ENCODE measurements at regions not wholly inside any gene's neighbourhood (a gene's known extent, or its start where the extent isn't known, plus 50 kb on each side); places are given as distances from the start of the nearest gene placed in this dataset.

DNA sequence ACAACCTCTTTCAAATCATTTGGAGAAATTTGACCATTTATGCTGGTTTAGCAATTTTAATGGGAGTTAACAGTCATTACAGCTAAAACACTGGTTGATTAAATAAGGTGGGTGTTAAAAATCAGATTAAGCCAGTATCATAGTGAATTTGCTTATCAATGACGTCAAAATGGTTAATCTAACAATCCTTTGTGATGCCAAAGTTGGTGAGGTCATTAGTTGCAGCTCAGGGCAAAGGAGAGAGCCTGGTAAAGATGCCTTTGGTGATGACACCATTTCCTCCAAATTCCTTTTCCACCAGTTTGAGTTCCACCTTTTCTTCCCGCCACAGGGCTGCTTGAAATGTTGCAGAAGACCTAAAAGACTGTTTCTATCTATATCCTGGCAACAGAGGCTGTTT lies 757.1 kb upstream of the PIK3C3 start:
- Histone ChIP-seq H3K27me3 (no peaks in the 10 kb centered on the region), H3K27ac (no peak overlapping the region), H3K36me3 (no peaks in the 10 kb centered on the region), H3K4me3 (no peak overlapping the region), H3K4me1 (no peaks in the 10 kb centered on the region), H3K9me3 (peaks cover 0 to 20% (median 8%) of the 10 kb centered on the region in 12 donors)
- intact Hi-C loops (cut with DNase I), result no loop called here
- DNase-seq (no peak), ATAC-seq (no peak)
- no peak for TF ChIP-seq POLR2A (IDR thresholded peaks at IDR 0.05)
- TF ChIP-seq, protein P1, sequence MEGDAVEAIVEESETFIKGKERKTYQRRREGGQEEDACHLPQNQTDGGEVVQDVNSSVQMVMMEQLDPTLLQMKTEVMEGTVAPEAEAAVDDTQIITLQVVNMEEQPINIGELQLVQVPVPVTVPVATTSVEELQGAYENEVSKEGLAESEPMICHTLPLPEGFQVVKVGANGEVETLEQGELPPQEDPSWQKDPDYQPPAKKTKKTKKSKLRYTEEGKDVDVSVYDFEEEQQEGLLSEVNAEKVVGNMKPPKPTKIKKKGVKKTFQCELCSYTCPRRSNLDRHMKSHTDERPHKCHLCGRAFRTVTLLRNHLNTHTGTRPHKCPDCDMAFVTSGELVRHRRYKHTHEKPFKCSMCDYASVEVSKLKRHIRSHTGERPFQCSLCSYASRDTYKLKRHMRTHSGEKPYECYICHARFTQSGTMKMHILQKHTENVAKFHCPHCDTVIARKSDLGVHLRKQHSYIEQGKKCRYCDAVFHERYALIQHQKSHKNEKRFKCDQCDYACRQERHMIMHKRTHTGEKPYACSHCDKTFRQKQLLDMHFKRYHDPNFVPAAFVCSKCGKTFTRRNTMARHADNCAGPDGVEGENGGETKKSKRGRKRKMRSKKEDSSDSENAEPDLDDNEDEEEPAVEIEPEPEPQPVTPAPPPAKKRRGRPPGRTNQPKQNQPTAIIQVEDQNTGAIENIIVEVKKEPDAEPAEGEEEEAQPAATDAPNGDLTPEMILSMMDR (IDR thresholded peaks at IDR 0.05), result no peak
- 83 to 87% (median 85%) methylated on average over 2 of the region's 2 CpGs for WGBS, 4 donors

DNA sequence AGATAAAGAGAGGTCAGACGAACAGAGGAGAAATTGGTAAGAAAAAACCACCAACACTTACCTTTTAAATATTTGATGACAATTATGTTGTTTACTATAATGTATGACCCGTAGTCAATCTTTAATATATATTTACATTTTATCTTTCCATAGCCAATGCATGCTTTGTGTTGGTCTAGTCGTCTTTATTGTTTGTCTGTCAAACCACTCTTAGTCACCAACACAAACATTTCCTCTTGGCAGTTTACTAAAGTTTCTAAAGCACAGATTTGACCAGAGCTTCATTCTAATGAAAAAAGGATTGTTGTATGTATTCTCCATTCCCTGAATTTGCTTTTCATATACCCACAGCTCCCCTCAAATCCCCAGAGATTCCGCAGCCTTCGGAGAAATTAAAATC lies 784.7 kb upstream of the PIK3C3 start:
- Histone ChIP-seq H3K9me3 (no peaks in the 10 kb centered on the region), H3K36me3 (no peaks in the 10 kb centered on the region), H3K4me3 (no peak overlapping the region), H3K27ac (no peak overlapping the region), H3K4me1 (no peaks in the 10 kb centered on the region), H3K27me3 (no peaks in the 10 kb centered on the region)
- 66 to 71% (median 69%) methylated on average over 5 of the region's 5 CpGs for WGBS, 4 donors
- DNase-seq (no peak), ATAC-seq (no peak)
- TF ChIP-seq, protein P1 (IDR thresholded peaks at IDR 0.05), result no peak
- TF ChIP-seq POLR2A (IDR thresholded peaks at IDR 0.05), result no peak
- intact Hi-C loops (cut with DNase I), result no loop called here

DNA sequence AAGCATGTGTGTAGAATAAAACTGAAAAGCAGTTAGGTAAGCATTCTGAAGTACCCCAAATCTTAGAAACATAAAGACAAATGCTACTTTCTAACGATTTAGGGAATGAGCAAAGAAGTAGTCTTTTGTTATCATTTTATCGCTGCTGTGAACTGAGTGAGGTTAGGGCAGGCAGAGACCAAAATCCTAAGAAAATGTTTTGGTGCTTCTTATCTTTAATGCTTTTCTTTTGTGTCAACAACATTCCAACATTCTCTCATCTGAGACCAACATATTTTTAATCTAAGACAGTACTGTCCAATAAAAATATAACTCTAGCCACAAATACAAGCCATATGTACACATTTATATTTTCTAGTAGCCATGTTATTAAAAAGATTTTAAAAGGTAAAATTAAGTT lies 789.4 kb upstream of the PIK3C3 start:
- Histone ChIP-seq H3K4me1 (no peaks in the 10 kb centered on the region), H3K9me3 (no peaks in the 10 kb centered on the region), H3K27me3 (no peaks in the 10 kb centered on the region), H3K4me3 (no peak overlapping the region), H3K36me3 (no peaks in the 10 kb centered on the region), H3K27ac (no peak overlapping the region)
- DNase-seq (no peak), ATAC-seq (no peak)
- WGBS, 4 donors, result 52 to 69% (median 64%) methylated on average over 2 of the region's 2 CpGs
- no peak for TF ChIP-seq POLR2A (IDR thresholded peaks at IDR 0.05)
- TF ChIP-seq, protein P1 (IDR thresholded peaks at IDR 0.05), result no peak
- intact Hi-C loops (cut with DNase I), result no loop called here

DNA sequence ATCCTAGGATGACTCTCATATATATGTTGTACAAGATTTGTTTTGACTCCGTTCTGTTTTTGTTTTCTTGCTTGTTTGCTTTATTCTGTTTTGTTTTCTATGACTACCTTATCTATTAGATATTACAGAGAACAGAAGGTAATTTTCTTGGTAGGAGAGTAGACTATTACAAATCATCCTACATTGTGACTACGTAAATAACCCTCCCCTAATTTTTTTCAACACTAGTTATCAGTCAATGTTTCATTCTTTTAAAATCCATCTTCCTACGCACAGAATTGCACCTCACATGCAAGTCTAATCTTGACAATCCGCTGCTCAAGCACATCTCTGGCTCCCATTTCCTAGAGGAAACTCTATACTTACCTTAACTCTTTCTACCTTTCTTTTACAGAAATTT lies 792.3 kb upstream of the PIK3C3 start:
- no peaks in the 10 kb centered on the region for H3K4me1 ChIP-seq
- no peaks in the 10 kb centered on the region for H3K36me3 ChIP-seq
- TF ChIP-seq, protein P1 (IDR thresholded peaks at IDR 0.05), result no peak
- no peak for TF ChIP-seq POLR2A (IDR thresholded peaks at IDR 0.05)
- H3K27ac ChIP-seq, result no peak overlapping the region
- 78 to 82% (median 79%) methylated on average over 4 of the region's 4 CpGs for WGBS, 4 donors
- no peak overlapping the region for H3K4me3 ChIP-seq
- intact Hi-C loops (cut with DNase I), result no loop called here
- DNase-seq, result no peak
- no peaks in the 10 kb centered on the region for H3K27me3 ChIP-seq
- no peaks in the 10 kb centered on the region for H3K9me3 ChIP-seq
- ATAC-seq, result no peak
